Trophoblast cell (in vitro differentiated cells and primary cell): ENCODE measurements at regions not wholly inside any gene's neighbourhood (a gene's known extent, or its start where the extent isn't known, plus 50 kb on each side); places are given as distances from the start of the nearest gene placed in this dataset.

ENCODE experiments used
- DNase-seq, 2 donors: peaks; one replicate each; pipeline ENCODE4 v3.0.0-alpha.2; 2016
- H2AFZ ChIP-seq: 2 replicates; pipeline ENCODE4 v1.6.1; 2013; ENCODE audit warnings: low read length, moderate library complexity, mild to moderate bottlenecking; ENCODE audit not compliant: insufficient read depth, poor library complexity
- H2AK5ac ChIP-seq: 2 replicates; pipeline ENCODE4 v1.6.1; 2013; ENCODE audit warnings: mild to moderate bottlenecking, low read length
- H2BK120ac ChIP-seq: 2 replicates; pipeline ENCODE4 v1.6.1; 2013; ENCODE audit warnings: low read length, mild to moderate bottlenecking, moderate library complexity; ENCODE audit not compliant: insufficient read depth, poor library complexity
- H2BK12ac ChIP-seq: 2 replicates; pipeline ENCODE4 v1.6.1; 2013; ENCODE audit warnings: mild to moderate bottlenecking, low read length, moderate library complexity
- H2BK5ac ChIP-seq: 2 replicates; pipeline ENCODE4 v1.6.1; 2013; ENCODE audit warnings: low read length, low read depth, moderate library complexity, mild to moderate bottlenecking; ENCODE audit not compliant: poor library complexity
- H3K14ac ChIP-seq: 2 replicates; pipeline ENCODE4 v1.6.1; 2013; ENCODE audit warnings: mild to moderate bottlenecking, low read length
- H3K18ac ChIP-seq: 2 replicates; pipeline ENCODE4 v1.6.1; 2013; ENCODE audit warnings: mild to moderate bottlenecking, low read length
- H3K23ac ChIP-seq: 2 replicates; pipeline ENCODE4 v1.6.1; 2013; ENCODE audit warnings: low read length
- H3K27ac ChIP-seq: 2 replicates; pipeline ENCODE4 v1.5.1; 2013; ENCODE audit warnings: low read depth, mild to moderate bottlenecking, inconsistent platforms, low read length, moderate library complexity
- H3K27me3 ChIP-seq: 2 replicates; pipeline ENCODE4 v1.6.1; 2013; ENCODE audit warnings: inconsistent platforms, mild to moderate bottlenecking, low read length, moderate library complexity; ENCODE audit not compliant: insufficient read depth
- H3K36me3 ChIP-seq, 2 experiments: 1 replicate in 1 of 2; 2 replicates in 1 of 2; pipeline ENCODE4 v1.6.1; 2013; ENCODE audit warnings: low read length in 2 of 2, mild to moderate bottlenecking in 2 of 2, moderate library complexity in 1 of 2; ENCODE audit not compliant: insufficient read depth in 2 of 2, control insufficient read depth in 1 of 2
- H3K4ac ChIP-seq: 2 replicates; pipeline ENCODE4 v1.6.1; 2013; ENCODE audit warnings: low read depth, mild to moderate bottlenecking, low read length, moderate library complexity
- H3K4me1 ChIP-seq, 2 experiments: 1 replicate in 1 of 2; 2 replicates in 1 of 2; pipeline ENCODE4 v1.6.1; 2013; ENCODE audit warnings: low read length in 2 of 2, mild to moderate bottlenecking in 2 of 2, moderate library complexity in 1 of 2; ENCODE audit not compliant: insufficient read depth in 2 of 2, control insufficient read depth in 1 of 2
- H3K4me2 ChIP-seq: 2 replicates; pipeline ENCODE4 v1.6.1; 2013; ENCODE audit warnings: inconsistent platforms, mild to moderate bottlenecking, low read length, moderate library complexity
- H3K4me3 ChIP-seq: 2 replicates; pipeline ENCODE4 v1.5.1; 2013; ENCODE audit warnings: mild to moderate bottlenecking, low read depth, low read length, inconsistent platforms
- H3K79me1 ChIP-seq: one replicate; pipeline ENCODE4 v1.6.1; 2013; ENCODE audit warnings: low read length
- H3K79me2 ChIP-seq: 2 replicates; pipeline ENCODE4 v1.6.1; 2013; ENCODE audit warnings: low read length, mild to moderate bottlenecking; ENCODE audit not compliant: control insufficient read depth, insufficient read depth, poor library complexity
- H3K9ac ChIP-seq: 2 replicates; pipeline ENCODE4 v1.6.1; 2013; ENCODE audit warnings: mild to moderate bottlenecking, low read length
- H3K9me3 ChIP-seq: 2 replicates; pipeline ENCODE4 v1.6.1; 2013; ENCODE audit warnings: low read depth, mild to moderate bottlenecking, control low read depth, inconsistent platforms, low read length; ENCODE audit not compliant: insufficient read depth
- H4K12ac ChIP-seq: 2 replicates; pipeline ENCODE4 v1.6.1; 2013; ENCODE audit warnings: low read depth, mild to moderate bottlenecking, low read length, moderate library complexity
- H4K8ac ChIP-seq: 2 replicates; pipeline ENCODE4 v1.6.1; 2013; ENCODE audit warnings: low read depth, mild to moderate bottlenecking, low read length, moderate library complexity
- H4K91ac ChIP-seq: one replicate; pipeline ENCODE4 v1.6.1; 2013; ENCODE audit warnings: low read depth, mild to moderate bottlenecking, low read length, moderate library complexity
- WGBS: extraction: QIAGEN DNeasy Blood & Tissue Kit; methylation state at CpG from one replicate; pipeline ENCODE4 v1.1.7; 2013; ENCODE audit warnings: missing lambda C conversion rate; ENCODE audit not compliant: insufficient read length, insufficient coverage; ENCODE audit errors: extremely low coverage; 5-methylcytosine and 5-hydroxymethylcytosine counted together

DNA sequence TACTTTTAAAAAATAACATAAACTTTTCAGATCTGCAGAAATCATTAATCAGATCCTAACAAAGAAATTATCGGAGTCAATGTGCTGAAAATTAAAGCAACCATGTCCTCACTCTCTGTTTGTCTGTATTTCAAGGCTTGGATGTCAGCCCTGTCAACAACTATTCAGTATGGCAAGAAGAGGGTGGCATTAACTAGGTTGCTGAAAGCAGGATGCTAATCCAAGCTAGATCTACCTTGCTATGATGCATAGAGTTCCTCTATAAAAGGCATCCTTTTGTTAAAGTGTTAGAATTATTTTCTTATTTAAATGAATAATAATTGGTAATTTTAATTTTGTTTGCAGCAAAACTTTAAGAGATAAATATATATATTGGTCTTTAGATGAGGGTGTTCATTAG is 800.8 kb downstream of the CDH11 start:
- H2BK5ac ChIP-seq, result no peak overlapping the region
- H3K14ac ChIP-seq, result no peak overlapping the region
- no peak overlapping the region for H3K4ac ChIP-seq
- H3K79me2 ChIP-seq, result no peaks in the 10 kb centered on the region
- no CpG with 5 or more reads among the region's 1 CpG for WGBS
- no peaks in the 10 kb centered on the region for H3K36me3 ChIP-seq
- H3K4me3 ChIP-seq, result no peak overlapping the region
- no peak overlapping the region for H2AK5ac ChIP-seq
- H4K91ac ChIP-seq, result no peak overlapping the region
- no peak overlapping the region for H3K9ac ChIP-seq
- no peak overlapping the region for H4K8ac ChIP-seq
- H3K27ac ChIP-seq, result no peak overlapping the region
- no peaks in the 10 kb centered on the region for H3K27me3 ChIP-seq
- no peak overlapping the region for H3K18ac ChIP-seq
- no peaks in the 10 kb centered on the region for H3K9me3 ChIP-seq
- H3K4me1 ChIP-seq, result no peaks in the 10 kb centered on the region
- H2BK12ac ChIP-seq, result no peak overlapping the region
- no peak overlapping the region for H2BK120ac ChIP-seq
- H3K4me2 ChIP-seq, result no peak overlapping the region
- H2AFZ ChIP-seq, result no peak overlapping the region
- H4K12ac ChIP-seq, result no peak overlapping the region
- no peaks in the 10 kb centered on the region for H3K79me1 ChIP-seq
- no peak overlapping the region for H3K23ac ChIP-seq
- no peak for DNase-seq

DNA sequence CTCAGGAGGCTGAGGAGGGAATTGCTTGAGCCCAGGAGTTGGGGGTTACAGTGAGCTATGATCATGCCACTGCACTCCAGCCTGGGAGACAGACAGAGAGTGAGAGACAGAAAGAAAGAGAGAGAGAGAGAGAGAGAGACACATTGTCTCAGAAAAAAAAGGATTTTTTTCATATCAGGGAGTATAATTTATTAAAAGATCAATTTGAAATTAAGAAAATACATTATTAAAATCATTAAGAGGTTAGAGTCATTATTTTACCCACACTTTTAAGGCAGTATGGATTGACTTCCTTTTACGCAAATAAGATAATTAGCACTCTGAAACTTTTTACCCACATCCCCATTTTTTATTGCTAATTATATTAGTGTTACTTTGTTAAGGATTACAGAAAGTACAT is 804.3 kb downstream of the CDH11 start:
- Histone ChIP-seq H3K27ac (no peak overlapping the region), H2BK120ac (no peak overlapping the region), H3K14ac (no peak overlapping the region), H3K23ac (no peak overlapping the region), H3K18ac (no peak overlapping the region), H3K4ac (no peak overlapping the region), H2BK12ac (no peak overlapping the region), H3K4me1 (no peaks in the 10 kb centered on the region), H2AK5ac (no peak overlapping the region), H3K4me2 (no peak overlapping the region), H3K4me3 (no peak overlapping the region), H3K79me1 (no peaks in the 10 kb centered on the region), H4K8ac (no peak overlapping the region), H3K9ac (no peak overlapping the region), H4K12ac (no peak overlapping the region), H2BK5ac (no peak overlapping the region), H3K79me2 (no peaks in the 10 kb centered on the region), H2AFZ (no peak overlapping the region), H3K9me3 (peaks cover 2% of the 10 kb centered on the region), H3K27me3 (no peaks in the 10 kb centered on the region), H3K36me3 (no peaks in the 10 kb centered on the region), H4K91ac (no peak overlapping the region)
- DNase-seq, result no peak
- WGBS, result no CpG with 5 or more reads among the region's 1 CpG

DNA sequence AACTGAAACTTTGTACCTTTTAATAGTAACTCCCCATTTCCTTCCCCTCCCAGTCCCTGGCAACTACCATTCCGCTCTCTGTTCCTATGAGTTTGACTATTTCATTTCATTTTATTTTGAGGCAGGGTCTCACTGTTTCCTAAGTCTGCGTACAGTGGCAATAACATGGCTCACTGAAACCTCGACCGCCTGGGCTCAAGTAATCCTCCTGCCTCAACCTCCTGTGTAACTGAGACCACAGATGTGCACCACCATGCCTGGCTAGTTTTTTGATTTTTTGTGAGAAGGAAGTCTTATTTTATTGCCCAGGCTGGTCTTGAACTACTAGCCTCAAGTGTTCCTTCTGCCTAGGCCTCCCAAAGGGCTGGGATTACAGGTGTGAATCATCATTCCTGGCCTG is 808.1 kb downstream of the CDH11 start:
- Histone ChIP-seq H3K79me1 (no peaks in the 10 kb centered on the region), H3K14ac (no peak overlapping the region), H2BK120ac (no peak overlapping the region), H3K27ac (no peak overlapping the region), H3K27me3 (no peaks in the 10 kb centered on the region), H3K36me3 (no peaks in the 10 kb centered on the region), H3K4me1 (no peaks in the 10 kb centered on the region), H3K9me3 (peaks cover 2% of the 10 kb centered on the region), H3K9ac (no peak overlapping the region), H4K91ac (no peak overlapping the region), H2AK5ac (no peak overlapping the region), H3K18ac (no peak overlapping the region), H3K79me2 (no peaks in the 10 kb centered on the region), H2BK5ac (no peak overlapping the region), H2BK12ac (peak overlapping the region; percentile 22), H4K12ac (no peak overlapping the region), H3K23ac (no peak overlapping the region), H3K4me2 (no peak overlapping the region), H2AFZ (no peak overlapping the region), H3K4ac (no peak overlapping the region), H4K8ac (no peak overlapping the region), H3K4me3 (no peak overlapping the region)
- no peak for DNase-seq
- no CpG with 5 or more reads among the region's 4 CpGs for WGBS

DNA sequence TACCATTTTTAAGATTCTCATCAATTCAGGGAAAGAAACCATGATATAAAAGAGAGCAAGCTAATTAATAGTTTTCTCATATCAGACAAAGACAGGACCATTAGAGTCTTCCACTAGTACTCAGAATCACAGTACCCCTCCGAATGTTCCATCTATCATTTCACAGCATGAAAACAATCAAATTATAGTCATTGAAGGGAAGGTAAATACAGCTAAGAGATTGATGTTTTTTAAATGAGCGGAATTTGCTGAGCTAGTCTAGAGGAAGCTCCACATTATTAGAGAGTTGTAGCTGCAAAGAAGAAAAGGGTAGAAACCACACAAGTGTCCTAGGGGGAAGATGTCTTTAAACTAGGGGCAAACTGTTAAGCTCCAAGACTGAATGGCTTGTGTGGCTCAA is 808.9 kb downstream of the CDH11 start:
- Histone ChIP-seq H3K18ac (no peak overlapping the region), H2AK5ac (no peak overlapping the region), H2BK5ac (no peak overlapping the region), H2BK12ac (no peak overlapping the region), H3K27ac (no peak overlapping the region), H4K8ac (no peak overlapping the region), H3K4me2 (no peak overlapping the region), H4K12ac (no peak overlapping the region), H3K9ac (no peak overlapping the region), H3K79me2 (no peaks in the 10 kb centered on the region), H2BK120ac (no peak overlapping the region), H3K14ac (no peak overlapping the region), H3K36me3 (no peaks in the 10 kb centered on the region), H4K91ac (no peak overlapping the region), H2AFZ (no peak overlapping the region), H3K27me3 (no peaks in the 10 kb centered on the region), H3K9me3 (peaks cover 2% of the 10 kb centered on the region), H3K23ac (no peak overlapping the region), H3K4me3 (no peak overlapping the region), H3K79me1 (no peaks in the 10 kb centered on the region), H3K4ac (no peak overlapping the region), H3K4me1 (no peaks in the 10 kb centered on the region)
- WGBS, result no CpG with 5 or more reads among the region's 2 CpGs
- no peak for DNase-seq

DNA sequence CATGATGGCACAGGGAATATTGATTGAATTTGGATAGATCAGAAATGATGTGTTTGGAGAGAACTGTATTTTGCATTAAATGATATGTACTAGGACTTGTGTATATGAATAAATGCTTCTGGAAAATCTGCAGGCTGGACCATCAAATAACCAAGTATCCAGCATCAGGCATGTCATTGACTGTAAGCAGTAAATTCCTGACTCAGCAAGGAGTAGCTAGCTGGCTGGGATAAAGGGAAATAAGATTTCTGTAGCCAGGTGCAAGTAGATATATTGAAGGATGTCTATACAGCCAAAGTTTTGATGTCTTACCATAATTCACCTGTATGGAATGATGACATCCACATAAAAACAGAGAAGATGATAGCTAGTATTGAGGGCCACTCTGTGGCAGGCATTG is 809.6 kb downstream of the CDH11 start:
- Histone ChIP-seq H3K4me1 (no peaks in the 10 kb centered on the region), H2AFZ (no peak overlapping the region), H3K27me3 (no peaks in the 10 kb centered on the region), H2BK120ac (no peak overlapping the region), H3K79me1 (no peaks in the 10 kb centered on the region), H3K23ac (no peak overlapping the region), H2AK5ac (no peak overlapping the region), H4K91ac (no peak overlapping the region), H4K12ac (no peak overlapping the region), H3K27ac (no peak overlapping the region), H3K18ac (no peak overlapping the region), H3K4ac (no peak overlapping the region), H3K36me3 (no peaks in the 10 kb centered on the region), H3K4me2 (no peak overlapping the region), H3K14ac (no peak overlapping the region), H2BK5ac (no peak overlapping the region), H3K9ac (no peak overlapping the region), H4K8ac (no peak overlapping the region), H3K79me2 (no peaks in the 10 kb centered on the region), H3K9me3 (peaks cover 2% of the 10 kb centered on the region), H2BK12ac (no peak overlapping the region), H3K4me3 (no peak overlapping the region)
- DNase-seq, result no peak
